ENCODE measurements at regions not wholly inside any gene's neighbourhood (a gene's known extent, or its start where the extent isn't known, plus 50 kb on each side); places are given as distances from the start of the nearest gene placed in this dataset.

DNA sequence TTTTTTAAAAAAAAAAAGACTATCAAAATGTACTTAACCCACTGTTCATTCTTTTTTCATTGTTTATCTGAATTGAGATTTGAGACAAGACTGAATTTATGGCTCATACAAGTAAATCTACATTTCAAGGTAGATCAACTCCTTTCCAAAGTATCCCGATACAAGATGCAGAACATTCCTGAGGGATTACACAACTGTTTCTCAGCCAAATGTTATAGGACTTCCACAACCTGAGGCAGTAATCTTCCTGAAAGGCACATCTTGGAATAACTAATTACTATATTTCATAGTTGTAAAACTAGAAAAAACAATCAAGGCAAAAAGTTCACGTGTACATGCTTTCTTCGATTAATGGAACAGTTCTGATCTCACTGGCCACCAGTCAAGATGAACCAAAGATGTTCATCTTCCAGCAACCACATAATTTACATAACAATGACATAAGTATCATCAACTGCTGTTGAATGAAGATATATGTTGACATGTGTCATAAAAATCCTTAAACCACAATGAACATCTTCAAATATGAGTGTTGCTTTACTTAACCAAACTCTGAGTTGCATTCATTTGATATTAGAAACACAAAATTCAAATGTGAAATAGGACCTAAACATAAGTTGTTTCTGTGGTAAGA is 225.2 kb upstream of the DKK2 start:
- no peak overlapping the region for H3K4me3 ChIP-seq (replicated peaks; ENCODE audit: low read depth, low read length)
- no peak for TF ChIP-seq CTCF (IDR thresholded peaks at IDR 0.05; ENCODE audit: insufficient read depth, low read length, poor library complexity, severe bottlenecking)
- no peak for DNase-seq (ENCODE audit: extremely low read depth, insufficient read length)
- H3K36me3 ChIP-seq (ENCODE audit: control insufficient read depth, insufficient read depth, low read length) = no peaks in the 10 kb centered on the region
- no peaks in the 10 kb centered on the region for H3K27me3 ChIP-seq (replicated peaks; ENCODE audit: control insufficient read depth, insufficient read depth, low read length)

- Histone ChIP-seq H3K4me3 (replicated peaks; ENCODE audit: low read depth, low read length) (no peak overlapping the region), H3K27me3 (replicated peaks; ENCODE audit: control insufficient read depth, insufficient read depth, low read length) (no peaks in the 10 kb centered on the region), H3K36me3 (ENCODE audit: control insufficient read depth, insufficient read depth, low read length) (no peaks in the 10 kb centered on the region)
- no peak for DNase-seq (ENCODE audit: extremely low read depth, insufficient read length)
- TF ChIP-seq CTCF (IDR thresholded peaks at IDR 0.05; ENCODE audit: insufficient read depth, low read length, poor library complexity, severe bottlenecking) = no peak
Measured at GRCh38 chr4:107258359-107258758, 222.2 kb upstream of the DKK2 start.

GRCh38 chr4:107255596-107255995 is 219.5 kb upstream of the DKK2 start:
- Histone ChIP-seq H3K27me3 (replicated peaks; ENCODE audit: control insufficient read depth, insufficient read depth, low read length) (no peaks in the 10 kb centered on the region), H3K36me3 (ENCODE audit: control insufficient read depth, insufficient read depth, low read length) (no peaks in the 10 kb centered on the region), H3K4me3 (replicated peaks; ENCODE audit: low read depth, low read length) (no peak overlapping the region)
- DNase-seq (ENCODE audit: extremely low read depth, insufficient read length) = no peak
- no peak for TF ChIP-seq CTCF (IDR thresholded peaks at IDR 0.05; ENCODE audit: insufficient read depth, low read length, poor library complexity, severe bottlenecking)

- no peak for DNase-seq (ENCODE audit: extremely low read depth, insufficient read length)
- no peaks in the 10 kb centered on the region for H3K36me3 ChIP-seq (ENCODE audit: control insufficient read depth, insufficient read depth, low read length)
- no peak for TF ChIP-seq CTCF (IDR thresholded peaks at IDR 0.05; ENCODE audit: insufficient read depth, low read length, poor library complexity, severe bottlenecking)
- H3K27me3 ChIP-seq (replicated peaks; ENCODE audit: control insufficient read depth, insufficient read depth, low read length) = no peaks in the 10 kb centered on the region
- no peak overlapping the region for H3K4me3 ChIP-seq (replicated peaks; ENCODE audit: low read depth, low read length)
Measured at GRCh38 chr4:107255114-107255513, 219.0 kb upstream of the DKK2 start.

DNA sequence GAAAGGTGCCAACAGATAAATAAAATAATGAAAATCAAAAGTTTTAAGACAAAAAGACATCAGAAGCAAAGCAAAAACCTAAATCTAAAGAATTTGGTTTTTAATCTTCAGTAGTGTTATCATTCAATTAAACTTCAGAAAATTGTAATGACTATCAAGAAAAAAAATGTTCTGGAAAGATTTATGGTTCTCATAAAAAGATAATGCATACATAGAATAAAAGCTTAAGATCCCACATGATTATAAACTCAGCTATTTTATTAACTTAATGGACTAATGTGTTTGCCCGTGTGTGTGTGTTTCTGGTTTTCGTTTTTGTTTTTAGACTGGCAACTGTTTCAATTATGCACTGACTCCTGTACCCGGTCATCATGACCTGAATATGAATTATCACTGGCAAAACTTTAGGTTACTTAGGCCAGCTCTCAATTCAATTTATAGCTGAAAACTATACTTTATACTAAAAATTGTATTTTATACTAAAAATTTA is 217.5 kb upstream of the DKK2 start:
- no peaks in the 10 kb centered on the region for H3K27me3 ChIP-seq (replicated peaks; ENCODE audit: control insufficient read depth, insufficient read depth, low read length)
- H3K36me3 ChIP-seq (ENCODE audit: control insufficient read depth, insufficient read depth, low read length) = no peaks in the 10 kb centered on the region
- H3K4me3 ChIP-seq (replicated peaks; ENCODE audit: low read depth, low read length) = no peak overlapping the region
- TF ChIP-seq CTCF (IDR thresholded peaks at IDR 0.05; ENCODE audit: insufficient read depth, low read length, poor library complexity, severe bottlenecking) = no peak
- no peak for DNase-seq (ENCODE audit: extremely low read depth, insufficient read length)

DNA sequence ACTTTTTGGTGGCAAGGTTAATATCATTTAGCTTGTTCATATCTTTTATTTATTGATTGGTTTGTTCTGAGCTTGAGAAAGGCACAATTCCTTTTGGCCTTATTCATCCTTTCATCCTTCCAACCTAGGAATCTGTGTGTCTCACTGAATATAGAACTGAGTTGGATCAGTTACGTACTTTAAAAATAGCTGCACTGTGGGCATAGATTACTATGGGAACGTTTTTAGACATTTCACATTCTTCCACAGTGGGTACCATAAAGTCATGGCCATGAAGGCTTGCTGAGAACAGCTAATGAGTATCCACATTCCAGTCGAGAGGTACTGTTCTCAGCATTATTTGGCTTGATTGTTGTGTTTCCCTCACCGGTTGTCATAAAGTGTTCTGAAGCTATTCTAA is 217.0 kb upstream of the DKK2 start:
- no peaks in the 10 kb centered on the region for H3K27me3 ChIP-seq (replicated peaks; ENCODE audit: control insufficient read depth, insufficient read depth, low read length)
- no peaks in the 10 kb centered on the region for H3K36me3 ChIP-seq (ENCODE audit: control insufficient read depth, insufficient read depth, low read length)
- TF ChIP-seq CTCF (IDR thresholded peaks at IDR 0.05; ENCODE audit: insufficient read depth, low read length, poor library complexity, severe bottlenecking) = no peak
- no peak overlapping the region for H3K4me3 ChIP-seq (replicated peaks; ENCODE audit: low read depth, low read length)
- DNase-seq (ENCODE audit: extremely low read depth, insufficient read length) = no peak
